Cardiac muscle cell (in vitro differentiated cells and primary cell): ENCODE measurements at regions not wholly inside any gene's neighbourhood (a gene's known extent, or its start where the extent isn't known, plus 50 kb on each side); places are given as distances from the start of the nearest gene placed in this dataset.
"Not testable (repeated sequence)": the region's sequence is repeated elsewhere in the genome, so short reads cannot be mapped to it uniquely, and the experiment has no call there.

Experiments
- DNase-seq, 2 donors: peaks; one replicate each; pipeline versions ENCODE4 v3.0.0 to v3.0.0-alpha.2; 2010 to 2017; ENCODE audit warnings: low read depth in 1 of 2, low spot score in 1 of 2
- H3K27ac ChIP-seq: fragments of 200-600 bp; sonication (generic); 2 replicates; pipeline ENCODE4 v1.5.1; 2016
- H3K27me3 ChIP-seq: fragments of 200-600 bp; sonication (generic); 2 replicates; pipeline ENCODE4 v1.6.0; 2016; ENCODE audit warnings: control low read depth
- H3K36me3 ChIP-seq: fragments of 200-600 bp; sonication (generic); 2 replicates; pipeline ENCODE4 v1.5.1; 2016; ENCODE audit warnings: control low read depth
- H3K4me1 ChIP-seq: fragments of 200-600 bp; sonication (generic); 2 replicates; pipeline ENCODE4 v1.8.1; 2017; ENCODE audit warnings: low read depth, mild to moderate bottlenecking, mixed run types
- H3K4me3 ChIP-seq: fragments of 200-600 bp; sonication (generic); 2 replicates; pipeline ENCODE4 v1.5.1; 2016; ENCODE audit warnings: mild to moderate bottlenecking
- H3K9me3 ChIP-seq: fragments of 200-600 bp; sonication (generic); 2 replicates; pipeline ENCODE4 v1.5.1; 2017; ENCODE audit warnings: low read depth, mild to moderate bottlenecking, control low read depth
- CTCF ChIP-seq: IDR thresholded peaks from 2 replicates; pipeline ENCODE4 v1.5.1; 2012; ENCODE audit warnings: low read depth, mild to moderate bottlenecking, low read length

- H3K27ac ChIP-seq: no peak overlapping the region
- no peak overlapping the region for H3K4me3 ChIP-seq
- H3K27me3 ChIP-seq: no peaks in the 10 kb centered on the region
- no peaks in the 10 kb centered on the region for H3K36me3 ChIP-seq
- no peak for TF ChIP-seq CTCF
- H3K9me3 ChIP-seq: no peaks in the 10 kb centered on the region
- no peaks in the 10 kb centered on the region for H3K4me1 ChIP-seq
- DNase-seq: no peak
These were observed 208.9 kb upstream of the POGK start for GRCh38 chr1:166630369-166630768.

GRCh38 chr1:166638137-166638536, 201.1 kb upstream of the POGK start:
- Histone ChIP-seq H3K27me3 (no peaks in the 10 kb centered on the region), H3K4me1 (no peaks in the 10 kb centered on the region), H3K36me3 (no peaks in the 10 kb centered on the region), H3K4me3 (no peak overlapping the region), H3K27ac (no peak overlapping the region), H3K9me3 (no peaks in the 10 kb centered on the region)
- DNase-seq: no peak
- no peak for TF ChIP-seq CTCF

DNA sequence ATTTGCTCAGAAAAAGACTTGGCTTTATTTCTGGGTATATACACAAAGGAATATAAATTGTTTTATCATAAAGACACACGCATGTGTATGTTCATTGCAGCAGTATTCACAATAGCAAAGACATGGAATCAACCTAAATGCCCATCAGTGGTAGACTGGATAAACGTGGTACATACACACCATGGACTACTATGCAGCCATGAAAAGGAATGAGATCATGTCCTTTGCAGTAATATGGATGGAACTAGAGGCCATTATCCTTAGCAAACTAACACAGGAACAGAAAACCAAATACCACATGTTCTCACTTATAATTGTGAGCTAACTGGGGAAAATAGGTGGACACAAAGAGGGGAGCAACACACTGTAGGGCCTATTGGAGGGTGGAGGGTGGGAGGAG, 182.0 kb upstream of the POGK start:
- not testable (repeated sequence) for H3K36me3 ChIP-seq, H3K4me1 ChIP-seq, DNase-seq, H3K27ac ChIP-seq, H3K9me3 ChIP-seq, H3K4me3 ChIP-seq, H3K27me3 ChIP-seq

GRCh38 chr1:166666790-166667189, 172.5 kb upstream of the POGK start:
- H3K27ac ChIP-seq, H3K36me3 ChIP-seq, H3K27me3 ChIP-seq, DNase-seq, H3K4me3 ChIP-seq, H3K4me1 ChIP-seq, H3K9me3 ChIP-seq: not testable (repeated sequence)

DNA sequence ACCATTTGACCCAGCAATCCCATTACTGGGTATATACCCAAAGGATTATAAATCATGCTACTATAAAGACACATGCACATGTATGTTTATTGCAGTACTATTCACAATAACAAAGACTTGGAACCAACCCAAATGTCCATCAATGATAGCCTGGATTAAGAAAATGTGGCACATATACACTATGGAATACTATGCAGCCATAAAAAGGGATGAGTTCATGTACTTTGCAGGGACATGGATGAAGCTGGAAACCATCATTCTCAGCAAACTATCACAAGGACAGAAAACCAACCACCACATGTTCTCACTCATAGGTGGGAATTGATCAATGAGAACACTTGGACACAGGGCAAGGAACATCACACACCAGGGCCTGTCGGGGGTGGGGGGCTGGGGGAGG, 171.7 kb upstream of the POGK start:
- not testable (repeated sequence) for H3K27ac ChIP-seq, H3K4me1 ChIP-seq, H3K27me3 ChIP-seq, H3K36me3 ChIP-seq, DNase-seq, H3K9me3 ChIP-seq, H3K4me3 ChIP-seq

GRCh38 chr1:166671627-166672026, 167.6 kb upstream of the POGK start:
- Histone ChIP-seq H3K4me3 (no peak overlapping the region), H3K27me3 (no peaks in the 10 kb centered on the region), H3K4me1 (no peaks in the 10 kb centered on the region), H3K36me3 (no peaks in the 10 kb centered on the region), H3K27ac (no peak overlapping the region), H3K9me3 (no peaks in the 10 kb centered on the region)
- DNase-seq: no peak
- TF ChIP-seq CTCF: no peak

DNA sequence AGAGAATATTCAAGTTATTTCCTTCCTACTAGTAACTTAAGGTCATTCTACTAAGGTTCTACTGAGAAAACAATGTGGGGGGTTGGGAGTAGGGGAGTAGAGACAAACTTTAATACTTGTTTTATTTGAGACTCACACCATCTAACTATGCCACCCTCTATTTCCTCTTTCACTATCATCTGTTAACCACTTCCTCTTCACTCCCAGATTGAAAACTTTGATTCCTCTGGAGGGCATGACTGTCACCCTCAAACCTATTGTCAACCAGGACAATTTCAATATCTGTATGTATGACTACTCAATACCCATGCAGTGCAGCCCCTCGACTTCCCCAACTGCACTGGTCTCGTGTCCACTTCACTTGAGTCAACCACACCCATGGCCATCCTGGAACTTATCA, 165.6 kb upstream of the POGK start:
- no peak overlapping the region for H3K27ac ChIP-seq
- H3K4me1 ChIP-seq: no peaks in the 10 kb centered on the region
- H3K27me3 ChIP-seq: no peaks in the 10 kb centered on the region
- no peaks in the 10 kb centered on the region for H3K9me3 ChIP-seq
- H3K36me3 ChIP-seq: no peaks in the 10 kb centered on the region
- no peak overlapping the region for H3K4me3 ChIP-seq
- DNase-seq: no peak
- no peak for TF ChIP-seq CTCF
